Retina (tissue), 1 donor: ENCODE measurements at regions not wholly inside any gene's neighbourhood (a gene's known extent, or its start where the extent isn't known, plus 50 kb on each side); places are given as distances from the start of the nearest gene placed in this dataset.

ENCODE experiments used
- DNase-seq: peaks from one replicate; pipeline ENCODE4 v3.0.0-alpha.2; 2016

DNA sequence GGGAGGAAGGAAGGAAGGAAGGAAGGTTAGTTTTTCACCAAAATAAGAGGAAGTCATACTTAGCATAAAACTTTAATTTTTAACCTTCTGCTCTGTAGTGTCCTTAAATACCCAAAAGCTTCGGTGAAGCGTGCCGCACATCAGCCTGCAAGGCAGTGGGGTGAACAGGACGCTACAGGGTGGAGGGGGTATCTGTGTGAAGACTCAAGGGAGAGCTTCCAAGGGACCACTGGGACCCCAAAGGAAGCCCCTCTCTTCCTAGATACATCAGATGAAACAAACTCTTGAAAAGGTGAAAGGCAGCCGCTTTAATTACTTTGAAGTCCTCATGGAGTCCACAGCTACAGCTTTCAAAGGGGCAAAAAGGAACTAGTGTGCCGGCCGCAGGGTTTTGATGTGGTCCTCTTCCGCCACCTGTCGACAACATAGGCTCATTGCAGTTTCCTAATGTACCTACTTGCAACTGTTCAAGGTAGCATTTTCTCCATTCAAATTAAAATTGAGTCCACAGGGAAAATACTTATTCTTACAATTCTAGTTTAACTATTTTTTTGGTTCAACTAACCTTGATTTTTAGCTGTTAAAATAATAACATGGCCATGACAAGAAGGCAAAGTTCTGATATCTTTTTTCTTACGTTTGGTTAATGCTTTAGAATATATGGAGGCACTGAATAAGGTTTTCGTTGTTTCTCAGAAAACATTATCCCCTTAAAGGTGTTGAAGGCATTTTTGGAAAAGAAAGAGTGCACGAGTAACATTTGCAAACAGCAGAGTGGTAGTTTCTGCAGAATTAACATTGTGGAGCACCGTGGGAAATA lies 135.0 kb upstream of the RIPOR2 start:
- peak; percentile 82 for DNase-seq

DNA sequence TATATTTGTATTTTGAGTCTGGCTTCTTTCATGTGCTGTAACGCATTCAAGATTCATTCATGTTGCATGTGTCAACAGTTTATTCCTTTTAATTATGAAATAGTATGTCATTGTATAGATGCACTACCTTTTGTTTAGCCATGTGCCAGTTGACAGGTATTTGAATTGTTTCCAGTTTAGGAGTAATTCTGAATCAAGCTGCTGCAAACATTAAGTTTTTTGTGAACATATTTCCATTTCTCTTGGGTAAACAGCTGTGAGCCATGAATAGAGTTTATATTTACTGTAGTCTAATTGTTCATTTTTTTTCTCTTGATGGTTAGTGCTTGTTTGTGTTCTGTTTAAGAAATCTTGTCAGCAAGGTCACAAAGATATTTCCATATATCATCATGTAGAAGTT lies 142.4 kb upstream of the RIPOR2 start:
- no peak for DNase-seq

DNA sequence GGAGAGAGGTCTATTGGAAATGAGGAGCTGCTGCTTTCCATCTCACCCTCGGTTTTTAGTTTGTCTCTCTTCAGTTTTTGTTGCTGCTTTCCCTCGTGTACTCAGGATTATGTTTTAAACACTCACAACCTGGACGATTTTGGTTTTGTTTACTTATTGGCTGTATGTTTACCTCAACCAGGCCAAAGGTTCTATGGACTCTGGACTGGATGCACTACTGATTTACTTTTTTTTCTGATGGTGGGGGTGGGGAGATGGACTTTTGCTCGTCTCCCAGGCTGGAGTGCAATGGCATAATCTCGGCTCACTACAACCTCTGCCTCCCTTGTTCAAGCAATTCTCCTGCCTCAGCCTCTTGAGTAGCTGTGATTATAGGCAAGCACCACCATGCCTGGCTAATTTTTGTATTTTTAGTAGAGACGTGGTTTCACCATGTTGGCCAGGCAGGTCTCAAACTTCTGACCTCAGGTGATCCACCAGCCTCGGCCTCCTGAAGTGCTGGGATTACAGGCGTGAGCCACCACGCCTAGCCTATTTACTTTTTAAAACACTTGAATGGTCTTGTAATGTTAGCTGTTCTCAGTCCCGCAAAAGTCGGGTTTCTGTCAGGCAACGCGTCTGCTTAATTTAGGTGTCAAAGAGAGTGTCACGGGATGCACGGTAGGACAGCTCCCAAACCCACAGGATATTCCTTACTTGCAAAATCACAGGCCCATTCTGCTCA lies 148.2 kb upstream of the RIPOR2 start:
- no peak for DNase-seq

DNA sequence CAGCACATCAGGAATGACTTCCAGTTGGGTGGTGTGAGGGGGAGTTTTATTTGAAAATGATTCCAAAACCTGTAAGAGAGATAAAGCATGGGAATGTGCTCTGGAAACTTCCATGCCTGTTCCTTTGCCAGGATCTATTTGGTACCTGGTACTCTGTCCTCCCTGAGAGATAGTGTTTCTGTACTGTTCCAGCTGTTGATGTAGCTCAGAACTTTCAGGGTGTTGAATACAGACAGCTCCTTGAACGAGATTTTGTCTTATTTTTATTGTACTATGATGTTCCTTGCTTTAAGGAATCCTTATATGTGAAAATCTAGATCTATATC lies 148.7 kb upstream of the RIPOR2 start:
- DNase-seq, result no peak

DNA sequence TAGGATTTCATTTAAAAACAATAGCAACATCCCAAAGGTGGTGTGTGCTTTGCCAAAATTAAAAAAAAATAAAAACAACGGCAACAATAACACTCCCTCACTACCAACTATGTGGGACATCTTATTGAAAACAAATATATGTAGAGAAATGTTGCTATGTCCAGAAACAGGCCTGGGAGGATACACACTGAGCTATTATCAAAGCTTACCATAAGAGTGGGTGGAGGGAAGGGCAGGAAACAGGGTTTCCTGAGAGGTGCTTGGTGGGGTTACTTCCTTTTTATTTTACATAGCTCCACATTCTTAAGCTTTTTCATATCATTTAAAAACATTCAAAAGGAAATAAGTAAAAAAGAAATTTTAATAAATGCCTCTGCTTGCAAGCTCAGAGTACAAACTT lies 150.0 kb upstream of the RIPOR2 start:
- no peak for DNase-seq

DNA sequence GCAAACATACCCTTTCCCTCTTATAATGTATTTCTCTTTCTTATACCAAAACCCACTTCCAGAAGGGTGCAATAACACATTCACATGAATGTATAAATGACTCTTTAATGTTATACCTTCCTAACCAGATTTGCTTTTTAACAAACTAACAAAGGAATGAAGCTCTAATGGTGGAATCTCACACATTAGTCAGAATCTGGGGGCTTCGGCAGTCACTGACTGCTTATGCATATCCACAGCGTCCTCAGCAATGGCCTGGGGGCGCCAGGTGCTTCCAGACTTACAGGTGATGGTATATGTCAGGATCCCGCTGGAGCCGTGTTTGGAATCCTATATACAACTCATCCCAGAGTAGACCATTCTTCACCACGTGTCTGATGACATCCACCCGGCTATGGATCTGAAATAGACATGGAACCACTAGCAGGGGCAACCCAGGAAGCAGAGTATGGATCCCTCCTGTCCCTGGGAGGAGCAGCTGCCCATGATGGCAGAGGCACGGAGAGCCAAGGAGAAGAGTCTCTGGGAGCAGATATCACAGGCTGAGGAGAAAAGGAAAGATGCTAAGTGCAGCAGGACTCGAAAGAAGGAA lies 150.8 kb upstream of the RIPOR2 start:
- DNase-seq, result no peak

DNA sequence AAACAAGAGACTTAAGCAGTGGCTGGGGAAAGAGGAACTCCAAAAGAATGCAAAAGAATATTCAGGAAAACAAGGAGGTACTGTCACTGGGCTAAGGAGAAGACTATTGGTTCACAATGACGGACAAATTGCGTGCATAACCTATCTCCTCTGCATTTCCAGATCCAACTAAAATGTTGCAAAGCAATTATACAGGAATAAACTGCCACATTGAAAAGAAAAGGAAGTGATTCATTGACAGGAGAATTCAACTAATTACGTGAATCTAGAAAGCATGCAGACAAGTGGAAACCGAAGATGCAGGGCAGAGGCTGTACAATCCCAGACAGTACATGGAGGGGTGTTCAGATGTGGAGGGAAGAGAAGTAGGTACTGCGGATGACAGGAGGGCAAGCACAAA lies 152.8 kb upstream of the RIPOR2 start:
- DNase-seq, result no peak

DNA sequence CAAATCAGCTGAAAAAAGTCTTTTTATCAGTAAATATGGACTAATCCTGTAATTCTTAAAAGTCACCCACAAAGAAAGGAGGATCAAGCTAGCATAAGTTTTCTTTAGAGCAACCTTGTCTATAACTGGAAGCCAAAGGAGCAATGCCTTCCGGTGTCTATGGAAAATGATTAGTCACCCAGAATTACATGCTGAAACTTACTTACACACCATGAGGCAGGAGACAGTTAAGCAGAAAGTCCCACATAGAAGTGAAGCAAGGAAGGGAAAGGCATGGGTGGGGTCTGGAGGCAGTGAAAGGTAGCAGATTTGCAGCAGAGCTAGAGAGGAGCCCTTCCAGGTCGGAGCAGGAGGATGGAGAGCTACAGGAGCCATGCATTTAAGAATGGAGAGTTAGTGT lies 153.7 kb upstream of the RIPOR2 start:
- DNase-seq, result no peak

DNA sequence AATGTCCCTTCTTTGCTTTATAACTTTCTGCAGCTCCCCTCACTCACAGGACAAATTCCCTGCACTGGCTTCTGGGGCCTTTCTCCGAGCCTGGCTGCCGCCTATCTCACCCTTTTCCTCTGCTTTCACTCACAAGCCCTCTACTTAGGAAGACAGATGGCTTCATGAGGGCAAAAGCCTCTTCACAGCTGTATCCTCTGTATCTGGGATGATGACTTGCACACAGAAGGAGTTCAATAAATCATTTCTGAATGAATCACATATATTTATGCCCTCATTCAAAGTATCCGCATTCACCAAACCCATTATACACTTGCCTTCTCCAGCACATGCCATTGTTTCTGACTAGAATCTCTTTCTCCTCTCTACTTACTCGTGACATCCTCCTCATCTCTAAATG lies 159.0 kb upstream of the RIPOR2 start:
- no peak for DNase-seq

DNA sequence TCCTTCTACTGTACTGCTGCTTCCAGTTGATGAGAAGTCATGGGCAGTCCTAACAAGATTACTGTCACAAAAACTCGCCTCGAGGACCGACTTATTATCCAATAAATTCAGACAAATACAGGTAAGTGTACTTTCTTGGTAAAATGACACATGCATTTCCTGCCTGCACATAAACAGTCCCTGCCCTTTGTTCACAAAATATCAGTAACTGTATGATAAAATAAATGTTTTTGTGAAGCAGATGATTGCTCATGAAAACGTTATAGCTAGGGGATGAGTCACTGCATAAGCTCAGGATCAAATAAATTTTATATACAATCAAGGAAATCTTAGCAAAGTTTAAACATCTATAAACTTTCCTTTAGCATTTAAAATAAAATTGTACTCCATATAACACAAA lies 164.5 kb upstream of the RIPOR2 start:
- DNase-seq, result no peak

DNA sequence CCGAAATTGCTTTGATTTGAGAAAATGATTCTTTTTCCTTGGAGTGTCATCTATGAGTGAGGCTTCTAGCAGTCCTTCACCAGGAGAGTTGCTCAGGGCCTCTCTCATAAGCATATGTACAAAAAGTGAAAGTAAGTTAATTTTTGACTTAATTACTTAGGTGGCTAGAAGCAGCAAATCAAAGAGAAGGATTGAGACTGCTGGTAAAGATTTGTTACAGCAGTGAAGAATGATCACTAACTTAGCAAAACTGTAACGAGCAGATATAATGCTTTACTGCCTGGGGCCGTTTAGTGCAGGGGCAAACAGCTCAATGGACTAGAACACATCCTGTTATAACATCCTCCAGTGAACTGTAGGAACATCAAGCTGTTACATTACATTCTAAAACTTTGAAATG lies 167.8 kb upstream of the RIPOR2 start:
- DNase-seq, result no peak

DNA sequence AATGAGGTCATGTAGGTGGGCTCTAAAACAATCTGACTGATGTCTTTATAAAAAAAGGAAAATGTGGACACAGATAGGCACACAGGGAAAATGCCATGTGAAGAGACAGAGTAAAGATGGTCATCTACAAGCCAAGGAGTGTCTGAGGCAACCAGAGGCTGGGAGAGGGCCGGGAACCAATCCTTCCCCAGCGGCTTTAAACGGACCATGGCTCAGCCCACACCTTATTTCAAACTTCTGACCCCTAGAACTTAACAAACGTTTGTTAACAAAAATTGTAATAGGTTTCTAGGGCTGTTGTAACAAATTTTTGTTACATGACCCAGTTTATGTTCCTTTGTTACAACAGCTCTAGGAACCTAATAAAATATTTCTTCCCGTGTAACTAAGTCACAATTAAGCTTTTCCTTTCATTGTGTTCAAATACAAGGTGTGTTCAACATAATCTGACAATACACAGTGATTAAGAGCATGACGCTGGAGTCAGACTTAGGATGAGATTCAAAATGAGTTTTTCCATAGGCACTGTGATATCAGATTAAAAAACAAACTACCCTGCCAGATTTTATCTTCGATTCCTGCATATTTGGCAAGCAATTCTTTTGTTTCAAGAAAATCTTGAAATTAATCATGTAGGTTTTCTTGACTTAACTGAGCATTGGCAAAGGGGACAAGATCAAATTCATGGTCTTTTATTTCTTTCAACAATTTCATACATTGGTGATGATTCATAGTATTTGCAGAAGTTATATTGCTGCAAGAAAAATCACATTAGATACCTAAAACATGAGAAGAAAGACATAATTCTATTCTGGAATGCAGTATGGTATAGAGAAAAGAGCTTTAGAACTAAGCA lies 169.5 kb upstream of the RIPOR2 start:
- no peak for DNase-seq

DNA sequence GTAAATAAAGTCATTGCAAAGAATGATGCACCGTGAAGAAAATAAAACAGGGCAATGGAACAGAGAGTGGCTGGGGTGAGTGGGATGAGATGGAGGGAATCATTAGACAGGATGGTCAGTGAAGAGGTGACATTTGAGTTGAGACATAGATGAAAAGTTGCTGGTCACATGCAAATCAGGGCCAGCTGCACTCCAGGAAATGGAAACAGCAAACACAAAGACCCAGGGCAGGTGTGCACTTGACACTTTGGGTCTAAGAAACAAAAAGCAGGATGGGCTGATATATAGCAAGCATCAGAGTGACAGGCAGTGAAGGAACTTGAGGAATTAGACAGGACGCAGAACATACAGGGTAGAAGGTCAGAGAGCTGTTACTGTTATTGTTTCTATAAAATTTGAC lies 171.5 kb upstream of the RIPOR2 start:
- no peak for DNase-seq

DNA sequence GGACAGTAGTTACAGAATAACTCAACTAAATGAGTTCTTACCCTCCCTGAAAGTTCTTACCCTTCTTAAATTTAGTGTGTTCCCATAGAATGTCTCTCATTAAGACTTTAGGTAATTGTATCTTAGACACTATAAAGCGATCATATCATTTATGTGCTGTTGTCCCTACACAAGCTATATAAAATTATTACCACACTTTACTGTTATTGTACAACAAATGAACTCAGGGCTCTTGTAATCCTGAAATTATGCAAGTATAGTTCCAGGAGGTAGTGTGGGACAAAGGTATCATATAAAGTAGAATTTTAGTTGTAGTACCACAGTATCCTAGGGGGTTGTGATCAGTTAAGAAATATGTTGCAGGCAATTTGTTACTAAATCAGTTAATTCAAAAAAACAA lies 167.4 kb upstream of the CARMIL1 start:
- no peak for DNase-seq

DNA sequence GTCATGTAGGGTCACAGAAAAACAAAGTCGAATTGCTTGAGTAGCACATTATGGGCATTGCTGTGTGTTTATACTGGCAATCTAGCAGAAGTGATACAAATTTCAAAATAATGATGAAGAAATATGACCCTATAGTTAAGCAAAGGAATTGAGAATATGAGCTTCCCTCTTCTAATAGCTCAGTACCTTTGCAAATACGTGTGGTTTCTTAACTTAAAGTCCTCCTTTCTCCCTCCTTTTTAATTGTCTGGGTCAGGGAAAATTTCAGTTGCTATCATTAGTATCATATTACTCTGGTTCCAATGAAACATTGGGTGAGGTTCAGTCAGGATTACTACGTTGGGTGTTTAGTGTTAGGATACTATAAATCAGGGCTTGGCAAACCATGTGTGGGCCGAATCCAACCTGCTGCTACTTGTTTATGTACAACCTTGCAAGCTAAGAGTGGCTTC lies 166.8 kb upstream of the CARMIL1 start:
- DNase-seq, result no peak

DNA sequence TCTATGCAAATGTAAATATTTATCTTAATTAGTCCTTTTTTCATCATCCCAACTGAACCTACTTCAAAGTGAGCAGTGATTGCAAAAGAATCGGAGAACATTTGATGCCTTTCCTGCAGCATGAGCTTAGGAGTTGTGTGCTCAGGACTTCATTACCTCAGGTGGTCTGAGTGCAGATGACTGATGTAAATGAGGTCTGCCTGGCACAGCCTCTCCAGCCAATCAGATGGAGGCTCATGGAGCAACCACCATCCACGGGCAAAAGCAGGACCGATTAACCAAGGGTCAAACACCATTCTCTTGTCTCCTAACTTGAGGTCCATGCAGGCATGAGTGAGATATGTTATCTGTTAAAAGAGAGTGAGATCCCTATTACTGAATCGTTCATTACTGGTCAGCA lies 165.7 kb upstream of the CARMIL1 start:
- DNase-seq, result no peak

DNA sequence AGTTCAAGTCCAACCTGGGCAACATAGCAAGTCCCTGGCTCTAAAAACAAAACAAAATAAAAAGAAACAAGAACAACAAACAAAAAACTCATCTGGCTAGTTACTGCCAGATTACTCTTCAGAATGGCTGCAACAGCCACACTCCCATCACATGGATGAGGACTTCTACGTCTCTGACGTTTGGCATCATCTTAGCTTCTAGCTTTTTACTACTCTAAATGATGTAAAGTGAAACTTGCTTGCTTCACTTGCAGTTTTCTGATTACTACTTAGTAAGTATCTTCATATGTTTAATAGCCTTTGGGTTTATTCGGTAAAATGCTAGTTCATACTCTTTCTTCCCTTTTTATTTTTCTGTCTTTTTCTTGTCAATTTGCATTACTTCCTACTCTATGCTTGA lies 161.1 kb upstream of the CARMIL1 start:
- DNase-seq, result no peak

DNA sequence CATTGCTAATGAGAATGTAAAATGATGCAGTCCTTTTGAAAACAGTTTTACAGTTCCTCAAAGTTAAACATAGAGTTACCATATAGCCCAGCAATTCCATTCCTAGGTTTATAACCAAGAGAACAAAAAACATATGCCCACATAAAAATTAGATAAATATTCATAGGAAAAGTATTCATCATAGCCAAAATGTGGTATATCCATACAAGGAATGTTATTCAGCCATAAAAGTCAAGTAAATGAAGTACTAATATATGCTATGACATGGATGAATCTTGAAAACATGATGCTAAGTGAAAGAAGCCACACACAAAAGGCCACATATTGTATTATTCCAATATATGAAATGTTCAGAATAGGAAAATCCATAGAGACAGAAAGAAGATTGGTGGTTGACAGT lies 158.0 kb upstream of the CARMIL1 start:
- no peak for DNase-seq

DNA sequence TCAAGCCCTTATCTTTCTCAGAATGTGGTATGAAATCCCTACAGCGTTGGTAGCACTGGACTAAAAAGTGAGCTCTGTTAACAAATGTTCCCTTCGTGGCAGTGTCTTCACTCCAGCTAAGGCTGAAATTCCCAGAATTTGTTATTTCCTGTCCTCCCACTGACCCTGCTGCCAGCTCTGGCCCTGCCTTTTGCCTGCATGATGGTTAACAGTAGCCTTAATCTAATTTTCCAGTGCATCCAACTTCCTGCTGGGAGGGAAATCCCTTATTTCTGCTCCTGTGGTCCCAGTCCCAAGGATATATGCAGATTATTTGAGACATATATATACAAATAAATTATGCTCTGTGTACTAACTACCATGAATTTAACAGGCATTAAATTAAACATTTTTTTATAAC lies 157.2 kb upstream of the CARMIL1 start:
- no peak for DNase-seq

DNA sequence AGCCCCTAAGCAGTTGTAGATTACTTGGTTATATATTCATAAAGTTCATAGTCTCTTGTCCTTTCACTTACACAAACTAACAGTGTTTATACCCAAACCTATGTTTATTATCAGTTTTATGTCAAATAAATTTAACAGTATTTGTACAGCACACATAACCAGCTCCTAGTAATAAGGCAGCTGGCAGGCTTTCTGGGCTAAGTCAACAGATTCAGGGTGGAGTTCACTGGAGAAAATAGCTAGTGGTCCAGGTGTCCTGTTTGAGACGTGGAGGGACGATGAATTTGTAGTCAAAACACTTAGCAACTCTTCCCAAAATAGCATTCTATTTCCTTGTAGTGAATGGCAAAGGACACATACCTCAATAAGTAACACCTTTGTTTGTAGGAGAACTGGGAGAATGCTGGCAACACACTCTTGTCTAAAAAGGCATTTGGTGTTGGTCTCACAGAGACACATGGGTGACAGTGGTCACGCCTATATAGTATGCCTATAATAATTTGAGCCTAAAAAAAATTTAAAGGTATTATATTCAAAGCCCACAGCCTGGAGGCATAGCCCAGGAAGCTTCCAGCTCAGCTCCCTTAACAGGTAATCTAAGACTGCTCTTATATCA lies 156.4 kb upstream of the CARMIL1 start:
- DNase-seq, result no peak

DNA sequence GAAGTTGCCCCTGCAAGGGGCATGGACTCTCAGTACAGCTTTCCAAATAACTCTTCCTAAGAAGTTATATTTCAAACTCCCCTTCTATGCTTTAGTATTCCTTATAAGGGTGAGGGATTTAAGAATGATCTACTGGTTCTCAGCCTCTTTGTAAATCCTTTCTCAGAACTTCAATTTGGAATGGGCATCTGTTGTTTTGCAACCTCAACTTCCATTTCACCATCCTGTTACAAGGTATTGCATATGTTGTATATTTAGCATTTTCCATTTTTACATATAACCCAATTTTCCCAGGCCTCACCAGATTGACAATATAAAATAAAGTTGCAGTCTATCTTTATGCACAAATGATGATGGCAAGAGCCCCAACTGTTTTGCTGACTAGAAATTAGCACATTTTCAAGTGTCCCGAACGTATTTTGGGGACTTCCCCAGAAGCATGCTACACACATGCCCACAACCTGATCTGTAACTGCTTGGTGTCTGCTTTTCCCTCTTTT lies 154.9 kb upstream of the CARMIL1 start:
- DNase-seq, result no peak

DNA sequence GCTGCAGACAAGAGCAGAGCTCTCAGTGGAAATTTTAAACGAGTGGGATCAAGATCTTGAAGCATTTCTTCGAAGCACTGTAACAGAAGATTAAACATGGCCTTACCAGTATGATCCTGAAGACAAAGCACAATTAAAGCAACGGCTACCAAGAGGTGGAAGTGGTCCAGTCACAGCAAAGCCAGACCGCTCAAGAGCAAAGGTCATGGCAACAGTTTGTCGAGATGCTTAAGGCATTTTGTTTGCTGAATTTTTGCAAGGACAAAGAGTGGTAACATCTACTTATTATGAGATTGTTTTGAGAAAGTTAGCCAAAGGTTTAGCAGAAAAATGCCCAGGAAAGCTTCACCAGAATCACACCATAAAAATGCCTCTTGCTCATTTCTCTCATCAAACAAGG lies 153.4 kb upstream of the CARMIL1 start:
- no peak for DNase-seq
